Stimulated activated naive B cell treated with anti-CD40 and anti-IgM and Interleukin-4, amounts not matched to agents 10 μg/mL and 1 μg/mL and 100 μg/mL, for 72 hours (primary cell): ENCODE measurements at regions not wholly inside any gene's neighbourhood (a gene's known extent, or its start where the extent isn't known, plus 50 kb on each side); places are given as distances from the start of the nearest gene placed in this dataset.

ENCODE experiments used
- ATAC-seq, 2 donors: fragments of 150-1000 bp; cut with Tn5 transposase; replicated peaks; 2 replicates each; pipeline ENCODE4 v1.10.0; 2021; ENCODE audit warnings: moderate library complexity in 1 of 2
- DNase-seq: peaks from one replicate; pipeline ENCODE4 v3.0.0; 2021
- H3K27ac Mint-ChIP-seq: one replicate; pipeline ENCODE4 v1.8.0; 2022; ENCODE audit warnings: mild to moderate bottlenecking, mixed read lengths
- H3K27me3 Mint-ChIP-seq, 2 donors: one replicate each; pipeline ENCODE4 v1.8.0; 2022; ENCODE audit warnings: mixed read lengths in 2 of 2
- H3K36me3 Mint-ChIP-seq, 2 donors: one replicate each; pipeline ENCODE4 v1.8.0; 2022; ENCODE audit warnings: mixed read lengths in 2 of 2, mild to moderate bottlenecking in 1 of 2
- H3K4me1 Mint-ChIP-seq, 2 donors: one replicate each; pipeline ENCODE4 v1.8.0; 2022; ENCODE audit warnings: mixed read lengths in 2 of 2, mild to moderate bottlenecking in 1 of 2
- H3K4me3 Mint-ChIP-seq, 2 donors: one replicate each; pipeline ENCODE4 v1.8.0; 2022; ENCODE audit warnings: mild to moderate bottlenecking in 2 of 2, mixed read lengths in 2 of 2, moderate library complexity in 1 of 2
- H3K9me3 Mint-ChIP-seq, 2 donors: one replicate each; pipeline ENCODE4 v1.8.0; 2022; ENCODE audit warnings: mixed read lengths in 2 of 2, mild to moderate bottlenecking in 1 of 2

DNA sequence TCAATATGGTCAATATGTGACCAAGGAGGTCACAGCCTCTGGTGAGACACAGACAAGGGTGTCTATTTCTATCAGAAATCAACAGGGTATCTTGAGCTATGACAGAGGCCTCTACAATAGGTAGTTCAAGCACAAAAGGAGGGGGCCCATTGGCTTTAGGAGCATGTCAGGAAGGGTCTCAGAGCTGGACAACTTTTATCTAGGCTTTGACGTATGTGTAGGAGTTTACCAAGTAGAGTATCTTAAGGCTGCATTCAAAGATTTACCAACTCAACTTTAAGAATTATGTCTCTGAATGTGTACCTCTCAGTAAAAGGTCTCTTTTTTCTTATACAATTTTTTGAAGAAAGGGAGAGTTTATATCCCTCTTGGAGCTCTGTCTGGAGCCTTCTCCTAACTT is 297.2 kb downstream of the NSG2 start:
- DNase-seq (no peak), ATAC-seq (no peak)
- Mint-ChIP-seq H3K27me3 (peaks cover 4 to 13% of the 10 kb centered on the region in 2 donors), H3K9me3 (peaks cover 0 to 2% of the 10 kb centered on the region in 2 donors), H3K4me3 (no peak overlapping the region), H3K4me1 (no peaks in the 10 kb centered on the region), H3K36me3 (no peaks in the 10 kb centered on the region), H3K27ac (no peak overlapping the region)

DNA sequence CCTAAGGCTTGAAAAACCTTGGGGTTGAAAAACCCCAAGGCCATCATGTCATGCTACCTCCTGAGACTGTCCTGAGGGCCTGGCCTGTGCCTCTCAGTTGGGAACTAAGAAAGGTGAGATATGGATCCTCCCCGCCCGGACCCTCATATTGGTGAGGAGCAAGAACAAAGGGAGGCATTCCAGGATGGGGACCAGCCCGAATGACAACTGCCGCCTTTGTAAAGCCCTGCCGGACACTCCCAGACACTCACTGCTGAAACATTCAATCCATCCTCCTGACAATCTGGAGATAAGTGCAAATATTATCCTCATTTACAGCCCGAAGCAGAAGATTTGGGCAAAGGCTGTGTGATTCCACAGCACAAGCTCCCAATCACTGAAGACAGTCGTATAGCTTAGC is 298.3 kb downstream of the NSG2 start:
- ATAC-seq (no peak), DNase-seq (no peak)
- peaks cover 0 to 2% of the 10 kb centered on the region in 2 donors for H3K9me3 Mint-ChIP-seq
- no peak overlapping the region for H3K27ac Mint-ChIP-seq
- H3K4me3 Mint-ChIP-seq: no peak overlapping the region
- H3K36me3 Mint-ChIP-seq: no peaks in the 10 kb centered on the region
- no peaks in the 10 kb centered on the region for H3K4me1 Mint-ChIP-seq
- H3K27me3 Mint-ChIP-seq: peaks cover 0 to 5% of the 10 kb centered on the region in 2 donors

DNA sequence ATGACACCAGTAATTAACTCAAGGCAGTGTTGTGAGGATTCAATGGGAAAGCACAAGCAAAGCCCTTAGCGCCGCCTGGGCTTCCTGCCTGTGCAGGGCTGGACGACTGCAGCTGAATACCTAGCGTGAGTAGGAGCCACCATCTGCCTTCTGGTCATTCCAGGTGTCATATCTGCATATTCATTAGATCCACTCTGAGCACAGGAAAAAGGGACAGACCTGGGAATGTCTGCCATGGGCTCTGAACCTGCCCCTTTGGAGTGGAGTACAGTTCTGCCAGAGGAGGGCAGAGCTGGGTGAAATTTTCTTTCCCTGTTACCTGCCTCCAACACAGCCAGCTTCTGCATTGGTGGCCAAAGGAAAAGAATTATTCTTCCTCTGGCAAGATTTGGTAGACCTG is 298.8 kb downstream of the NSG2 start:
- no peaks in the 10 kb centered on the region for H3K27me3 Mint-ChIP-seq
- no peak overlapping the region for H3K27ac Mint-ChIP-seq
- DNase-seq (no peak), ATAC-seq (no peak)
- H3K4me1 Mint-ChIP-seq: no peaks in the 10 kb centered on the region
- H3K9me3 Mint-ChIP-seq: peaks cover 0 to 2% of the 10 kb centered on the region in 2 donors
- no peak overlapping the region for H3K4me3 Mint-ChIP-seq
- no peaks in the 10 kb centered on the region for H3K36me3 Mint-ChIP-seq

DNA sequence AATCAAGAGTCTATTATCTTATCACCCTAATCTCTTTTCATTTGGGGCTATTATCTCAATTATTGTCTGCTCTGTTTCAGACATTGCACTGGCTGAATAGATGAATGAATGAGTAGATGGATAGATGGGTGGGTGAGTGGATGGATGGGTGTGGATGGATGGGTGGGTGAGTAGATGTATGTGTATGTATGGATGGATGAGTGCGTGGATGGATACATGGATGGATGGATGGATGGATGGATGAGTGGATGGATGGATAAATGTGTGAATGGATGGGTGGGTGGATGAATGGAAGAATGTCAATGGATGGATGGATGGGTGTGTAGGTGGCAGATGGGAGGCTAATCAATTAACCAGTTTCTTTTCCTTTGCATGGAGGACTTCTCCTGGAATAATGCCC is 301.7 kb downstream of the NSG2 start:
- no peaks in the 10 kb centered on the region for H3K27me3 Mint-ChIP-seq
- H3K4me3 Mint-ChIP-seq: no peak overlapping the region
- ATAC-seq (no peak), DNase-seq (no peak)
- H3K4me1 Mint-ChIP-seq: no peaks in the 10 kb centered on the region
- H3K9me3 Mint-ChIP-seq: peaks cover 2 to 3% of the 10 kb centered on the region in 2 donors
- H3K27ac Mint-ChIP-seq: no peak overlapping the region
- H3K36me3 Mint-ChIP-seq: no peaks in the 10 kb centered on the region

DNA sequence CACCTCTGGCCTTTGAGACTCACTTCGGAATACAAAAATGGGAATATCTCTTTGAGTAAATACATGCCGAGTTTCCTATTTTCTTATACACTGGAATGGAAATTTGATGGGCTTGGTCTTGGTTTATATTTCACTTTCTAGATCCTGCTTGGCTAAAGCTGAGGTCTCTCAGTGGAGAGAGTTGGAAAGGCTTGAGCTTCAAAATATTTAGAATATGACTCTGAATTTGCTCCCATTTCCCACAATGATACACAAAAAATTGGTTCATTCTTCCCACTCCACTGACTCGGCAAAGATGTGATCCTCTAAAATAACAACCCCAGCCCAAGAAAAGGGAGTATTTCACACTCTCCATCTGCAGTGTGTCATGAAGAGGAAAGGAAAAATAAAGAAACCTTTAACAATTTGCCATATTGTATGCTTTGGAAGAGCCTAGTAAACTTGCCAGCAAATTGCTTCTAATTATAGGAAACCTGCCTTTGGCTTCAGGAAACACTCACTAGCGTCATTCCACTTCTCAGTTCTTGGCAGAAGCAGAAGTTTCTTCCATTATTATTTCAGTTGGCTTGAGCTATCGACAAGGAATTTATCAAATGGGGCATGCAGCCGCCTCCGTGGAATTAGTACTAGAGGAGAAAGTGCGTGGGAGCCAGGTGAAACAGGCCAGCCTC is 302.9 kb downstream of the NSG2 start:
- no peaks in the 10 kb centered on the region for H3K4me1 Mint-ChIP-seq
- no peak for ATAC-seq
- H3K4me3 Mint-ChIP-seq: no peak overlapping the region

DNA sequence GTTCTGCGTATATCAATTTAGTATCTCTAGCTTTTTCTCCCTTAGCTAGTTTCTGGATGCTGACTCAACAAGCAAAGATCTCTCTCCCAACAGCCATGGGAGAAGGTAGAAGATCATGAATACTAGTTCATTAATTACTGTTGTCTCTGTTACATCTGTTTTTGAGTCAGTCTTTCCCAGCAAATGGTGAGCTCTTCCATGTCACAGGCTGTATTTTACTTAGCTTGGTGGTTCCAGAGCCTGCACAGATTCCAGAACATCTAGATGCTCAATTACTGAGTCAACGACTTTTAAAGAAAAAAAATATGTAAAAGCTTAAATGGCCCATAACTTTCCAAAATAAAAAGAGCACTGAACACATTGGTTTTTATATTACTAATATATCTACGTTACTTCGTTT is 307.2 kb downstream of the NSG2 start:
- ATAC-seq: no peak
- Mint-ChIP-seq H3K27me3 (no peaks in the 10 kb centered on the region), H3K9me3 (peaks cover 0 to 3% of the 10 kb centered on the region in 2 donors), H3K4me3 (no peak overlapping the region), H3K4me1 (no peaks in the 10 kb centered on the region), H3K27ac (no peak overlapping the region), H3K36me3 (no peaks in the 10 kb centered on the region)
- DNase-seq: no peak

More for the DNA sequence above, 302.9 kb downstream of the NSG2 start:
- Mint-ChIP-seq H3K36me3 (no peaks in the 10 kb centered on the region), H3K27me3 (no peaks in the 10 kb centered on the region), H3K9me3 (peaks cover 2 to 3% of the 10 kb centered on the region in 2 donors), H3K27ac (no peak overlapping the region)
- no peak for DNase-seq

DNA sequence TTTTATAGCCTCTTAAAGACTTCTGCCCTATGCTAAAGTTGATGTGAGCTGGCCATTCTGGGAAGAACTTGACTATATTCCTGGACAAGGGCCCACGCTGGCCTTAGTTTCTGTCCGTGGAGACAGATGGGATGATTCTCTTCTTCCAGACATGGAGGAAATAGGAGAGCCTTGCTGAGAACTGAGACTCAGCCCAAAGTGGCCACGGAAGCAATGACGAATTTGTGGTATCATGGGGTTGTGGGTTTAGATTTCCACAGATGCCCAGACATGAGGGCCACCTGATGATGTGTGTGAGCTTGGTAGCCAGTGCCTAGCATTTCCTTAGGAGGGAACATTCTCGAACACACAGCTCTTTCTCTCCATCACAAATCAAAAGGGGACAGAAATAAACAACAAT is 309.1 kb downstream of the NSG2 start:
- no peaks in the 10 kb centered on the region for H3K4me1 Mint-ChIP-seq
- H3K36me3 Mint-ChIP-seq: no peaks in the 10 kb centered on the region
- no peak for ATAC-seq
- no peak overlapping the region for H3K27ac Mint-ChIP-seq
- H3K4me3 Mint-ChIP-seq: no peak overlapping the region
- DNase-seq: no peak
- peaks cover 0 to 3% of the 10 kb centered on the region in 2 donors for H3K9me3 Mint-ChIP-seq
- no peaks in the 10 kb centered on the region for H3K27me3 Mint-ChIP-seq

DNA sequence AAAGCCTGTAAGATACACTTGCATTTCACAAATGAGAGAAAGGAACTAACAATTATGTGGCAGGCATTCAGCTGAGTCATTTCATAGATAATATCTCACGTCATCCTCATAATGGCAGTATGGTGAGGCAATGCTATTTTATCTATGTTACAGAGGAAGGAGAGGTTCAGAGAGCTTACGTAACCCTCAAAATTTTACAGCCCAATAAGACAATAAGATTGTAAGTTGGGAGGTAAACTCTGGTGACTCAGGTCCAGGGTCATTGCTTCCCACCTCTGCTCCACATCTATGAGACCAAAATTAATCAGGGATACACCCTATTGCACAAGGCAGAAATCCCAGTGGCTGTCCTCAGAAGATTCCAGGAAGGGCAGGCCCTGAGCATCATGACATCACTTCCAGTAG is 309.7 kb downstream of the NSG2 start:
- Mint-ChIP-seq H3K4me1 (no peaks in the 10 kb centered on the region), H3K36me3 (no peaks in the 10 kb centered on the region), H3K4me3 (no peak overlapping the region), H3K9me3 (peaks cover 0 to 3% of the 10 kb centered on the region in 2 donors), H3K27ac (no peak overlapping the region), H3K27me3 (no peaks in the 10 kb centered on the region)
- DNase-seq (no peak), ATAC-seq (no peak)

DNA sequence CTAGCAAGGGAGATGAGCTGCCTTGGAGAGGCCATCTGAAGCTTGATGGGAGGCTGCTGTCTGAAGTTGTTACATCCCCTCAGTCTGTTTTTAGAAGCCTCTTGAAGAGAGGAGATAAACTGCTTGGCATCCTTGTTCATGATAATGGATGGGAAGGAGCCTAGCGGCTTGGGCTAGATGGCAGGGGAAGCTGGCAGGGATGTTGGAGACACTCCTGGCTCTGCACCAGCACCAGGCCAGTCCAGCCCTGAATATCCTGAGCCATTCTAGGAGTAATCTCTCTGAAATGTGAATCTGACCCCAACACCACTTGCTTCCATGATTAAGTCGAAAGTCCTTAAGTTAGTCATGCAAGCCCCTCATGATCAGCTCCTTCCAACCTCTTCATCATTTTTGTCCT is 310.5 kb downstream of the NSG2 start:
- no peaks in the 10 kb centered on the region for H3K9me3 Mint-ChIP-seq
- H3K27me3 Mint-ChIP-seq: no peaks in the 10 kb centered on the region
- no peak overlapping the region for H3K27ac Mint-ChIP-seq
- no peaks in the 10 kb centered on the region for H3K4me1 Mint-ChIP-seq
- H3K36me3 Mint-ChIP-seq: no peaks in the 10 kb centered on the region
- no peak overlapping the region for H3K4me3 Mint-ChIP-seq
- no peak for DNase-seq
- no peak for ATAC-seq

DNA sequence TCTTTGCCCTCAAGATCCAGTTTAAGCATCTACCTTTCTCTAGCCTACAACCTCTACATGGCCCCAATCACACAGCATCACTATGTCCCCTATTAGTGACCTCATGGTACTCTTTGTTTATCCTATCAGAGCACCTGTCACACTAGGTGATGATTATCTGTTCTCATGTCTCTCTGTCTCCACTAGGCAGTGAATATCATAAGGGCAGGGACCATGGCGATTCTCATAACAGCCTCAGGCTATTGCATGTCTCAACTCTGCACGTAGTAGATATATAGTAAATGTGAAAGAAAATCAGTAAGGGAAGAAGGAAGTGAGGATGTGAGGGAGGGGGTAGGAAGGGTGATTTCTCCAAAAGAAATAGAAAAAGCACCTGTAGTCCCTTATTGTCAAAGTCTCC is 311.0 kb downstream of the NSG2 start:
- H3K27ac Mint-ChIP-seq: no peak overlapping the region
- ATAC-seq: no peak
- DNase-seq: no peak
- H3K36me3 Mint-ChIP-seq: no peaks in the 10 kb centered on the region
- no peaks in the 10 kb centered on the region for H3K27me3 Mint-ChIP-seq
- no peak overlapping the region for H3K4me3 Mint-ChIP-seq
- H3K9me3 Mint-ChIP-seq: peaks cover under 1 to 1% of the 10 kb centered on the region in 2 donors
- H3K4me1 Mint-ChIP-seq: no peaks in the 10 kb centered on the region

DNA sequence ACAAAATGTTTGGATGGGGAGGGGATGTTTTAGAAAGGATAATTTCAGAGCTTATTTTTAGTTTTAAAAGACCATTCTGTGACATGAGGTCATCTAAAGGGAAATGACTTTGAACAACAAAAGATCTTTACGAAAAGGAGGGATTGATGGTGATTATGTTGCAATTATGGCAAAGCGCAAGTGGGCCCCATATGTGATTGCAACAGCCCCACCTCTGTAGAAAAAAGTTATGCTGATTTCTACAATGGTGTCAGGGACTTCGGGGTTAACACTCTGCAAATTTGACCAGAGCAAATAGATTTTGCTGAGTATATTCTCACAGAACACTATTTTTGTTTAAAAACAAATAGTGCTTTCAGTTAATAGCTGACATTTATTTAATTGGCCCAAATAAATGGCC is 312.8 kb downstream of the NSG2 start:
- Mint-ChIP-seq H3K4me3 (no peak overlapping the region), H3K36me3 (no peaks in the 10 kb centered on the region), H3K27me3 (no peaks in the 10 kb centered on the region), H3K27ac (no peak overlapping the region), H3K4me1 (no peaks in the 10 kb centered on the region), H3K9me3 (peaks cover 7 to 9% of the 10 kb centered on the region in 2 donors)
- ATAC-seq: no peak
- no peak for DNase-seq

DNA sequence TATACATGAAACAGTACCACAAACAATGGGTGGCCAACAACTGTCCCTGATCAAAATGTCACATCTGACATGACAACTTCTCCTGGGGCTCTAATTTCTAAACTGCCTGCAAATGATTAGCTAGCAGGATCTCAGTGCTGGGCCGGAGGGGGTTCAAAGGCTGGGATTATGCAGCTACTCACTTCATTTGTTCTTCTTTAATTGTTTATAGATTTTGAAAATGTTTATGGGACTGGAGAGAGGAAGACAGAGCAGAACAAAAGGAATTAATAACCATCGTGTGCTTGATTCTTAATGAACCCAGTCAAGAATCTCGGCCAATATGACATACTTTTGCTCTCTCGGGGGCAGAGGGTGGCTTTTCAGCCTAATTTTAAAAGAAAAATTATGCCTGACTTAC is 313.6 kb downstream of the NSG2 start:
- H3K36me3 Mint-ChIP-seq: no peaks in the 10 kb centered on the region
- H3K27me3 Mint-ChIP-seq: no peaks in the 10 kb centered on the region
- no peak for ATAC-seq

DNA sequence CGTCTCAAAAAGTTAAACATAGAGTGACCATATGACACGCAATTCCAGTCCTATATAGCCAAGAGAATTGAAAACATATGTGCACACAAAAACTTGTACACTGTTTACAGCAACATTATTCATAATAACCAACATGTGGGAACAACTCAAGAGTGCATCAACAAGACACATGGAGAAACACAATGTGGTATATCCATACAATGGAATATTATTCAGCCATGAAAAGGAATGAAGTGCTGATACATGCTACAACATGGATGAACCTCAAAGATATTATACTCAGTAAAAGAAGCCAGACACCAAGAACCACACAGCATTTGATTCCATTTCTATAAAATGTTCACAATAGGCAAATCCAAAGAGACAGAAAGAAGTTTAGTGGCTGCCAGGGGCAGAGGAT is 317.0 kb downstream of the NSG2 start:
- Mint-ChIP-seq H3K27ac (no peak overlapping the region), H3K27me3 (no peaks in the 10 kb centered on the region), H3K36me3 (no peaks in the 10 kb centered on the region), H3K4me1 (no peaks in the 10 kb centered on the region), H3K9me3 (peaks cover 9 to 12% of the 10 kb centered on the region in 2 donors), H3K4me3 (no peak overlapping the region)
- DNase-seq (no peak), ATAC-seq (no peak)

More for the DNA sequence above, 313.6 kb downstream of the NSG2 start:
- Mint-ChIP-seq H3K4me1 (no peaks in the 10 kb centered on the region), H3K9me3 (peaks cover 9 to 10% of the 10 kb centered on the region in 2 donors), H3K27ac (no peak overlapping the region), H3K4me3 (no peak overlapping the region)
- no peak for DNase-seq

DNA sequence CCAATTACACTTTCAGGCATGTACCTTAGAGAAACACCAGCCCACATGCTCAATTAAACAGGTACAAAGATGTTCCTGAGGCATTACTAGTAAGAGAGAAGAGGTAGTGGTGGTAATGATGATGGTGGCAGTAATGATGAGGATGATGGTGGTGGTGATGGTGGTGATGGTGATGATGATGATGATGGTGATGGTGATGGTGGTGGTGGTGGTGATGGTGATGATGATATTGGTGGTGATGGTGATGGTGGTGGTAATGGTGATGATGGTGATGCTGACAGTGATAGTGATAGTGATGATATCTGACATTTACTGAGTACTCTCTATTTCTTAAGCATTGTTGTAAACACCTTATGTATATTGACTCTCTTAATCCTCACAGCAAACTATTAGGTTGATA is 318.4 kb downstream of the NSG2 start:
- DNase-seq (no peak), ATAC-seq (no peak)
- H3K27me3 Mint-ChIP-seq: no peaks in the 10 kb centered on the region
- H3K9me3 Mint-ChIP-seq: peaks cover 9 to 12% of the 10 kb centered on the region in 2 donors
- no peaks in the 10 kb centered on the region for H3K36me3 Mint-ChIP-seq
- no peak overlapping the region for H3K4me3 Mint-ChIP-seq
- no peaks in the 10 kb centered on the region for H3K4me1 Mint-ChIP-seq
- no peak overlapping the region for H3K27ac Mint-ChIP-seq

DNA sequence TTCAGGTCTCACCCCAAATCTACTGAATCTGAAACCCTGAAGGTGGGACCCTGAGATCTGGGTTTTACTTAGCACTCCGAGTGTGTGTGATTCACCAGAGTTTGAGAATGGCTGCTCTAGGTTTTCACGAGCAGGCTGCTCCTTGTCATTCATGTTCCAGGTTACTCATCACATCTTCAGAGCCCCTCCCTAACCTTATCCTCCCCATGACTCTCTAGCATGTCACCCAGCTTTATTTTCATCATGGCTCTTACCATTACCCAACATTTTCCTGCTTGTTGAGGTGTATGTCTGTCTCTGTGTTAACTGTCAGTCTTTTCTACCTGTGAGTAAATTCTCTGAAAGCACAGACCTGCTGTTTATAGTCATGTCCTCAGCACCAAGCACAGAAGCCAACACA is 319.2 kb downstream of the NSG2 start:
- ATAC-seq: no peak
- Mint-ChIP-seq H3K4me3 (no peak overlapping the region), H3K36me3 (no peaks in the 10 kb centered on the region), H3K27me3 (no peaks in the 10 kb centered on the region), H3K9me3 (peaks cover 9 to 12% of the 10 kb centered on the region in 2 donors), H3K4me1 (no peaks in the 10 kb centered on the region), H3K27ac (no peak overlapping the region)
- DNase-seq: no peak
